Left cardiac atrium (tissue), 4 donors: ENCODE measurements at regions not wholly inside any gene's neighbourhood (a gene's known extent, or its start where the extent isn't known, plus 50 kb on each side); places are given as distances from the start of the nearest gene placed in this dataset.

Experiments used
- ATAC-seq, 2 donors: fragments of 200-7000 bp; cut with Tn5 transposase; one replicate each; pipeline ENCODE4 v1.9.1; 2020; ENCODE audit warnings: mild to moderate bottlenecking in 2 of 2, moderate library complexity in 2 of 2
- DNase-seq: peaks from one replicate; pipeline ENCODE4 v3.0.0-alpha.2; 2020
- intact Hi-C, 2 donors: fragments of 100-400 bp; cut with DNase I; formaldehyde crosslinking; loops; one replicate each; pipeline versions ENCODE4 v1.14.1 to v1.15.1; 2022 to 2023
- donor health status: DM: no; HTN: yes; CAD: no.
- donor health status: DM: no; HTN: yes; CAD: no; lungs with severe emphysema.
- donor health status: DM: yes; HTN: yes; CAD: no.
- donor health status: Dilated cardiomyopathy.

DNA sequence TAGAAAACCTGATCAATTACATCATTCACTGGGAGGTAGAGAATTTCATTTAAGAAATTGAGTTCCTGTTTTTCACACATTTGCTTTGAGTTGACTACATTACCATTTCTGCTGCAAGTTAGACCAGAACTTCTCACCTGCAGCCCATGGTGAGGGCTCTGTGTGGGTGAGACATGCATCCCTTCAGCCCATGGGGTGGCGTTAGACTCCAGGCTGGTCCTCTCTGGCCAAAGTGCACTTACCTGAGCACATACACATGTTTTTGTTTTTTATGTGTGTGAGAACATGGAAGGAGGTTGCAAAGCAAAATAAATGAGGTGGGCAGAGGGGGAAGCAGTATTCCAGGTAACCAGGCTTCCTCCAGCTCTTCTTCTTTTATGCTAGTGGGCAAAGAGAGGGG is 470.2 kb downstream of the PMP22 start:
- no peak for ATAC-seq
- intact Hi-C loops: no loop called here
- no peak for DNase-seq

DNA sequence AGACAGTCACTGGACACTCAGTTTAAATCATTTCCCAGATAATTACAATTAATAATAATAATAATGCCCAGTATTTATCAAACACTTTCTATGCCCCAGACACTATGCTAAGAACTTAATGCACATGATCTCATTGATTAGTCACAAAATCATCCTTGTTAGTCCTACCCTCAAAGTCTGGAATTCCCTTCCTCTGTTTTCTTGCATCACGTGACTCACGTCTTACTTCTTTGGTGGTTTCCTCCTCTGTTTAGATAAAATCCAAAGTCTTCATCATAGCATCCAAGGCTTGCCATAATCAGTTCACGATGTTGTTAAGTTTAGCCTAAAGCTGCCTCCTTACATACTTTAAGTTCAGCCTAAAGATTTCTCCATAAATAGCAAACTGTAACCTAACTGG is 471.9 kb downstream of the PMP22 start:
- no peak for ATAC-seq
- intact Hi-C loops: no loop called here
- DNase-seq: no peak

DNA sequence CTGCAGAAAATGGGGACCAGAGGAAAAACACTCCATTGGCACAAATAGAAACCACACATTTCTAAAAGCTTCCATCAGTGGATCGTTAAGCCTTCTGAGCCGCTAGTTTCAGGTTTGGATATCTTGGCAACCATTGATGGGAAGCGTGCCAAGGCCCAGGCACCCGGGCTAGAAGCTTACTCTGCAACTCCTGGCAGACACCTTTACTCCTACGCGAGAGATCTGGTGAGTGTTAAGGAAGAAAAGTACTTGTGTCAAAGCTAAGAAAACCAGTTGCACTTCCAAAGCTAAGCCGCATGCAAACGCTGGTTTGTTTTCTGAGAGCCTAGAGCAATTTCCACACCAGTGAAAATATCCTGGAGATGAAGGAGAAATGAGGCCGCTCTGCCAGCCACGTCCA is 472.4 kb downstream of the PMP22 start:
- ATAC-seq (peak in 1 of 2 donors; percentile 37), DNase-seq (no peak)
- intact Hi-C loops: no loop called here

GRCh38 chr17:14791221-14791620 is 473.9 kb downstream of the PMP22 start:
- ATAC-seq (no peak), DNase-seq (no peak)
- intact Hi-C loops: no loop called here

- ATAC-seq (peak in 1 of 2 donors; percentile 41), DNase-seq (no peak)
- intact Hi-C loops: no loop called here
These were observed 474.6 kb downstream of the PMP22 start for GRCh38 chr17:14790521-14790920.

DNA sequence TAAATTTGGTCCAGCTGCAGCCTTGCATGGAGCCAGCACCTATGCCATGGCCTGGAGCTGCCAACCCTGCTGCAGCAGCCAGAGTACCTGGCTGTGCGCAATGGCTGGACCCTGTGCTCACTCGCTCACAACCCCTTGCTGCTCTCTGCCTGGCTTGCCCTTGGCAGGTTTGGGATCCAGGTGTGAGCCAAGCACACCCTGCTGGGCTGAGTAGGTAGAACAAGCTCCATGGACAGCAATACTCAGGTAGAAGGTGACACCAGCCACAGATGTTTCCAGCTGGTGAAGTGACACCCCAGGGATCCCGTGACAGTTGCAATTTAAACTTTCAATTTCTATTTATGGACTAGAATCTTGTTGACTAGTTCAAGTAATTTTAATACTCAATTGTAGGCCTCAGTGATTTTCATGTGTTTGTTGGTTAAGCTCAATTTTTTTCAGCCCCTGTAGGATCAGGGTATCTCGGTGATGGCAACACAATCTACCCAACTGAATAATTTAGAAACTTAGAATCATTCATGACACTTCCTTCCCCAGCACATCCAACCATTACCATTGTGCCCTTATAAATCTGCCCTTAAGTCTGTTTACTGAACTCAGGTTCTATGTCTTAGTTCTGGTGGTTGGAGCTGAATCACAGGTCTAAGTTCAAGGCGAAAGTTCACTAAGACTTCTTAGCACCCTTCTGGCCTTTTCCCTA is 480.0 kb downstream of the PMP22 start:
- ATAC-seq: no peak
- no peak for DNase-seq
- intact Hi-C loops: no loop called here

DNA sequence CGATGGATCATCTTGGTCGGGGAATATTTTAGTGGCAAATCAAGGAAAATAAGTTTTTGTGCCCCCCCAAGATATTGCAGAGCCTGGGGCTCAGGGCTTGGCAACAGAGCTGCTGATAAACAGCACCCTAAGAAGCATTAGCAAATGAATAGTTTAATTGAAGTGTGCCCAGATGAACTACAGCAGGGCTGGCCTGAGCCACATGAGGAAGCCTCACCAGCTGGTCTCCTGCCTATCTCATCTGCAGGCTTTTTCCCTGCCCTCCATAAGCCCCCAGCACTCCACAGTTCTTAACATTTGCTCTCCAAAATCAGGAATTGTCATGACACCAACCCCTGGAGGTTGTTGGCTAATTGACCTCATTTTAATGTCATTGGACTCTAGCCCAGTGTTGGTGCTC is 480.2 kb downstream of the HS3ST3B1 start:
- intact Hi-C loops: no loop called here
- DNase-seq: no peak
- no peak for ATAC-seq

- ATAC-seq: no peak
- no peak for DNase-seq
- intact Hi-C loops: no loop called here
These were observed 479.3 kb downstream of the HS3ST3B1 start for GRCh38 chr17:14780097-14780651.

GRCh38 chr17:14779241-14779640 is 478.4 kb downstream of the HS3ST3B1 start:
- ATAC-seq: no peak
- no peak for DNase-seq
- intact Hi-C loops: no loop called here

GRCh38 chr17:14777291-14777690 is 476.4 kb downstream of the HS3ST3B1 start:
- intact Hi-C loops: no loop called here
- no peak for ATAC-seq
- DNase-seq: no peak

DNA sequence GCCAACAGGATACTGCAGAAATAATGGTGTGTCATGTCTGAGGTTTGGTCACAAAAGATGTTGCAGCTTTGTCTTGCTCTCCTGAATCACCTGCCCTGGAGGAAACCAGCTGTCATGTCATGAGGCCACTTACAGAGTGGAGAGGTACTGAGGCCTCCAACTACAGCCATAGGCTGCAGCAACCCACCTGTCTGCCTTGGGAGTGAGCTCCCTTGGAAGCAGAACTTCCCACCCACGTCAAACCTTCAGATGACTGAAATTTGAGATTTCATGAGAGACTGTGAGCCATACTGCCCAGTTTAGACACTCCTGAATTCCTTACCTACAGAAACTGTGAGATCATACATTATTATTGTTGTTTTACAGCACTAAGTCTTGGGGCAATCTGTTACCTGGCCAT is 475.9 kb downstream of the HS3ST3B1 start:
- DNase-seq (no peak), ATAC-seq (no peak)
- intact Hi-C loops: no loop called here

DNA sequence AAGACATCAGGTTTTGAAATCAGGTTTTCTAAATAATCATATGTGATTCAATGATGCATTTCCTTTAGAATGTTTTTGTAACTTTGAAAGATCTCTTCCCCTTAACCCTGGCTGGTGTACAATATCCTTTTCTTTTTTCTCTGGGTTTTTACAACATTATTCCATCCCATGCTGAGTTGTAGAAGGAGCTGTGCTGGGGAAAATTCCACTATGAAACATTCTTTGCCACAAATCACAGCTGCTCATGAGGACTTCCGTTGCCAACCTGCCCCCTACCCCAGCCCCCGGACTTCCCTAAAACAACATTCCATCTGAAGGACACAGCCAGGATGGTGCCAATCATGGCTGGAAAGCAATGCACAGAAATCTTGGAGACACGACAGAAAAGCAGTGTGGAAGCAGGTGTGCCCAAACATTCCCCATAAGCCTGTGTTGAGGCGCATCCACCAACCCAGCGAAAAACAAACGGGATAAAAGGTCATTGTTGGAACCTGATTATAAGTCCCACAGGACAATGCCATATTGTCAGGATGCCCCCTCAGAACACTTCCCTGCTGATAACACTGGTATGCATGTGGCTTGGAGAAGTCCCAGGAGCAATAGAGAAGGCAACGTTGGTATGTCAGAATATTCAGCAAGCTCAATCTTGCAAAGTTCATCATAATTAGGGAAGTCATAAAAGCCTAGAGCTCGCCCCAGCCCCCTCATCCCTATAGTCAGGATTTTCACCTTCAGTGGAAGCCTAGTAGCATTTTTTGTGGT is 475.0 kb downstream of the HS3ST3B1 start:
- intact Hi-C loops: no loop called here
- ATAC-seq: no peak
- no peak for DNase-seq

DNA sequence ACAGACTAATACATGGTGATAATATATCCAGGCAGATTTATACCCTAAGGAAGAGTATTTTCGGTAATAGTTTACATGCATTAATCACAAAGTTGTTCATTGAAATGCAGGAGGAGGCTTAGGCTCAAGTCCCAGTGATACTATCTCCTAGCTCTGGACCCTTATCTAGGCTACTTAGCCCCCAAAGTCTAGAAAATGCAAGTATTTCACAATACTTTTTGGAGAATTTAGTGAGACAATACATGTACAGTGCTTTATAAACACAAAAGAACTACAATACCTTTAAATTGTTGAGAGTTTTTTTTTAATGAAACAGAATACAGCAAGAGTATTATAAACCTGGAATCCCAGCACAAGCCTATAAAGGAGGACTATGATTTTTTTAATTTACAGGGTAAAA is 473.9 kb downstream of the HS3ST3B1 start:
- ATAC-seq: no peak
- DNase-seq: no peak
- intact Hi-C loops: no loop called here

GRCh38 chr17:14772776-14773175 is 471.9 kb downstream of the HS3ST3B1 start:
- no peak for DNase-seq
- ATAC-seq: no peak
- intact Hi-C loops: no loop called here

- DNase-seq: no peak
- no peak for ATAC-seq
- intact Hi-C loops: no loop called here
These were observed 470.7 kb downstream of the HS3ST3B1 start for GRCh38 chr17:14771543-14771942.

- intact Hi-C loops: no loop called here
These were observed 468.0 kb downstream of the HS3ST3B1 start for GRCh38 chr17:14768923-14769322.

GRCh38 chr17:14762736-14763479 is 462.0 kb downstream of the HS3ST3B1 start:
- no peak for ATAC-seq
- intact Hi-C loops: no loop called here
- DNase-seq: no peak

More at GRCh38 chr17:14768923-14769322, 468.0 kb downstream of the HS3ST3B1 start:
- ATAC-seq (no peak), DNase-seq (no peak)

DNA sequence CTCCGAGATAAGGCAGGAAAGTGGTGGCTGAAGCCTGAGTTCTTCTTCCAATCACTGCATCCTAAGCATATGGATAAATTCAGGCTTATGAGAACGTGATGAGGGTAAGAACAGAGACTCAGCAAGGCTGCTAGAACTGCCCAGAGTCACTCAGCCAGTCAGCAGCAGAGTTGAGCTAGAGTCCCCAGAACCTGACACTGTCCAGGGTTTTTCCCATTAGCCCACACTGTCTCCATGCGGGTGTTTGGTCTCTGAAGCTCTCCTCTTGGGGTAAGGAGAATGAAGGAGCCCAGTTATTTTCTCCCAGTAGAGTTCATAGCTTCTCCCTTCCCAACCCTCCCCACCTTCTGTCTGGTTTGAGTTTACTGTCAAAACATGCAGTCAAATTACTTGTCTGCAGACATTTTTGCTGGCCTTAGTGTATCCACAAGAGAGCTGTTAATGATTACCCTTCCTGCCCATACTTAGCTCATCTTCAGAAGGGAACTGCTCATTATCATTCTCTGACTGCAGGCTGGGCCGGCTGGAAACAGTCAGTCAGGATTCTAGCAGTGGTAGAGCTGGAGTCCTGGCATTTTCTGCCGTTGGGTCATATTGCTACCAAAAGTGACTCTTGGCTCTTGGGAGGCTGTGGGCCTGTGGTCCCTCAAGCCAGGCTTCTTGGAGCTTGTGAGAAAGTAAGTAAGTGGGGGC is 460.0 kb downstream of the HS3ST3B1 start:
- ATAC-seq: no peak
- DNase-seq: no peak
- intact Hi-C loops: no loop called here

- DNase-seq: no peak
- no peak for ATAC-seq
- intact Hi-C loops: no loop called here
These were observed 459.3 kb downstream of the HS3ST3B1 start for GRCh38 chr17:14760212-14760611.
